GM12872 (cell line): ENCODE measurements at regions not wholly inside any gene's neighbourhood (a gene's known extent, or its start where the extent isn't known, plus 50 kb on each side); places are given as distances from the start of the nearest gene placed in this dataset.

Experiments used
- TF ChIP-seq, protein P1 (sequence below): IDR thresholded peaks from 3 replicates; pipeline ENCODE4 v1.5.1; 2011; ENCODE audit warnings: low read depth, mild to moderate bottlenecking, low read length, moderate library complexity; ENCODE audit not compliant: insufficient read depth

DNA sequence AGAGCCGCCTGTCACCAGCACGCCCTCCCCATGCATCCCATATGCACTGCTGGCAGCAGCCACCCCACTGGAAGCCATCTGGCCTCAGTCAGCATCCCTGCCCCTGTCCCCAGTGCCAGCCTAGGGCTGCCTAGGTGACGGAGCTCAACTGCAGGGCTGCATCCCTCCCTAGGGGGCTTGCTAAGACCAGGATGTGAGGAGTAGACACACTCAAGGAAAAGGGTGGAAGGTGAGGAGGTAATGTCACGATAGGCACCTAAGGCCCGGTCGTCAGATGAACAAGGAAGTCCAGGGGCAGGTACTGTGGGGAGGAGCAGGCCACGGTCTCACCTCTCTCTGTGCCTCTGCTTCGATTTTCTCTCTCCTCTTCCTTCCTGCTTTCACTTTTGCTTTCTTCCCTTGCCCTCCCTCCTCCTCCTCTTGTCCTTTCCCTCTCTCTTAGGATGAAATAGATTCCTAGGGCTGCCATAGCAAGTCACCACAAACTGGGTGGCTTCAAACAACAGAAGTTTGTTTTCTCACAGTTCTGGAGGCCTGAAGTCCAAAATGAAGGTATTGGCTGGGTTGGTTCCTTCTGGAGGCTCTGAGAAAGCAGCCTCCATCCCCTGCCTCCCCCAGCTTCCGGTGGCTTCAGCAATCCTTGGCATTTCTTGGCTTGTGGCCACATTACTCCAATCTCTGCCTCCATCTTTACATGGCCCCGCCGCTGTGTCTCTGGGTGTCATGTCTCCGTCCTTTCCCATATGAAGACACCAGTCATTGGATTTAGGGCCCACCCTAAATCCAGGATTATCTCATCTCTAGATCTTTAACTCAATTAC lies 298.3 kb downstream of the SHQ1 start:
- TF ChIP-seq, protein P1, sequence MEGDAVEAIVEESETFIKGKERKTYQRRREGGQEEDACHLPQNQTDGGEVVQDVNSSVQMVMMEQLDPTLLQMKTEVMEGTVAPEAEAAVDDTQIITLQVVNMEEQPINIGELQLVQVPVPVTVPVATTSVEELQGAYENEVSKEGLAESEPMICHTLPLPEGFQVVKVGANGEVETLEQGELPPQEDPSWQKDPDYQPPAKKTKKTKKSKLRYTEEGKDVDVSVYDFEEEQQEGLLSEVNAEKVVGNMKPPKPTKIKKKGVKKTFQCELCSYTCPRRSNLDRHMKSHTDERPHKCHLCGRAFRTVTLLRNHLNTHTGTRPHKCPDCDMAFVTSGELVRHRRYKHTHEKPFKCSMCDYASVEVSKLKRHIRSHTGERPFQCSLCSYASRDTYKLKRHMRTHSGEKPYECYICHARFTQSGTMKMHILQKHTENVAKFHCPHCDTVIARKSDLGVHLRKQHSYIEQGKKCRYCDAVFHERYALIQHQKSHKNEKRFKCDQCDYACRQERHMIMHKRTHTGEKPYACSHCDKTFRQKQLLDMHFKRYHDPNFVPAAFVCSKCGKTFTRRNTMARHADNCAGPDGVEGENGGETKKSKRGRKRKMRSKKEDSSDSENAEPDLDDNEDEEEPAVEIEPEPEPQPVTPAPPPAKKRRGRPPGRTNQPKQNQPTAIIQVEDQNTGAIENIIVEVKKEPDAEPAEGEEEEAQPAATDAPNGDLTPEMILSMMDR: no peak

- TF ChIP-seq, protein P1: no peak
Measured at GRCh38 chr3:72548981-72549380, 299.3 kb downstream of the SHQ1 start.

GRCh38 chr3:72548461-72548860 lies 299.8 kb downstream of the SHQ1 start:
- TF ChIP-seq, protein P1: no peak

DNA sequence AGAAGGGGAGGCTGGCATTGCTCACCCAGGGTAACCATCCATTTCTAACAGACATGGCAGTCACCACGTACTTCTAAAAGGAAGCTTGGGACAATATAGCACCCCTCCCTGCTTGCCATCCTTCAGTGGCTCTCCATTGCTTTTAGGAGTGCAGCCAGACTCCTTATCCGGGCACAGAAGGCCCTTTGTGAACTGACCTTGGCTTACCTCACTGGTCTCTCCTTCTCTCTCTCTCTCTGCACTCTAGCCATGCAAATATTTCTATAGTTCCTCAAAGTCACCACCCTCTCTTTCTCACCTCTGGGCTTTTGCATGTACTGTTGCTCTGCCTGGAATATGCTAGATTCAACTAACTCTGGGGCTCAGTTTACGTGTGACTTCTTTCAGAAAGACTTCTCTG lies 301.1 kb downstream of the SHQ1 start:
- TF ChIP-seq, protein P1: no peak

- TF ChIP-seq, protein P1: no peak
Measured at GRCh38 chr3:72544239-72544638, 304.0 kb downstream of the SHQ1 start.

- TF ChIP-seq, protein P1: no peak
Measured at GRCh38 chr3:72543246-72543645, 305.0 kb downstream of the SHQ1 start.

GRCh38 chr3:72542781-72543180 lies 305.5 kb downstream of the SHQ1 start:
- TF ChIP-seq, protein P1: no peak
